Esophagus muscularis mucosa (tissue), 3 donors: ENCODE measurements at regions not wholly inside any gene's neighbourhood (a gene's known extent, or its start where the extent isn't known, plus 50 kb on each side); places are given as distances from the start of the nearest gene placed in this dataset.

Experiments
- POLR2A ChIP-seq: fragments of 450-650 bp; IDR thresholded peaks from one replicate; pipeline ENCODE4 v1.6.1; 2017; ENCODE audit warnings: antibody characterized with exemption, moderate library complexity, mild to moderate bottlenecking, low read depth
- TF ChIP-seq, protein P1 (sequence below), 3 experiments: fragments of 200-600 bp in 2 of 3; fragments of 450-650 bp in 1 of 3; sonication (generic) in 2 of 3; IDR thresholded peaks; one replicate each; pipeline ENCODE4 v1.5.1; 2017 to 2019; ENCODE audit warnings: antibody characterized with exemption in 3 of 3, mild to moderate bottlenecking in 2 of 3, moderate library complexity in 1 of 3

DNA sequence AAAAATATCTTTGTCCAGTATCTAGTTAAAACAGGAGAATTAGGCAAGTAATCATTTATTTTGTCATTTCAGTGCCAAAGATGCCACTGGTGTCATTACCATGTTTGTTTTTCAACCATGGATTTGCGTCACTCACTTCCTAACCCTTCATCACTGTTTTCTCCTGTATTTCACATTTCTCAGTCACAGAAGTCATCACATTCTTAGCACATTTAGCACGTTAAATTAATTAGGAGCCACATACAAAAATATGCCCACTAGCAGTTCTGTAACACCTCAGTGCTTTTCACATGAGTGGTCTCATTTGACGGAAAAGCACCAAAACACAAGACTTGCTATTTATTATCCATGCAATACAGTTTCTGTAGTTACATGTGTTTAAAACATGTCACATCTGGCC, 546.0 kb downstream of the METTL15 start:
- TF ChIP-seq, protein P1, sequence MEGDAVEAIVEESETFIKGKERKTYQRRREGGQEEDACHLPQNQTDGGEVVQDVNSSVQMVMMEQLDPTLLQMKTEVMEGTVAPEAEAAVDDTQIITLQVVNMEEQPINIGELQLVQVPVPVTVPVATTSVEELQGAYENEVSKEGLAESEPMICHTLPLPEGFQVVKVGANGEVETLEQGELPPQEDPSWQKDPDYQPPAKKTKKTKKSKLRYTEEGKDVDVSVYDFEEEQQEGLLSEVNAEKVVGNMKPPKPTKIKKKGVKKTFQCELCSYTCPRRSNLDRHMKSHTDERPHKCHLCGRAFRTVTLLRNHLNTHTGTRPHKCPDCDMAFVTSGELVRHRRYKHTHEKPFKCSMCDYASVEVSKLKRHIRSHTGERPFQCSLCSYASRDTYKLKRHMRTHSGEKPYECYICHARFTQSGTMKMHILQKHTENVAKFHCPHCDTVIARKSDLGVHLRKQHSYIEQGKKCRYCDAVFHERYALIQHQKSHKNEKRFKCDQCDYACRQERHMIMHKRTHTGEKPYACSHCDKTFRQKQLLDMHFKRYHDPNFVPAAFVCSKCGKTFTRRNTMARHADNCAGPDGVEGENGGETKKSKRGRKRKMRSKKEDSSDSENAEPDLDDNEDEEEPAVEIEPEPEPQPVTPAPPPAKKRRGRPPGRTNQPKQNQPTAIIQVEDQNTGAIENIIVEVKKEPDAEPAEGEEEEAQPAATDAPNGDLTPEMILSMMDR (IDR thresholded peaks at IDR 0.05), result no peak
- TF ChIP-seq POLR2A, result no peak
